Left colon (tissue), 2 donors: ENCODE measurements at regions not wholly inside any gene's neighbourhood (a gene's known extent, or its start where the extent isn't known, plus 50 kb on each side); places are given as distances from the start of the nearest gene placed in this dataset.
"Not testable (repeated sequence)": the region's sequence is repeated elsewhere in the genome, so short reads cannot be mapped to it uniquely, and the experiment has no call there.

Experiments used
- ATAC-seq: fragments of 200-7000 bp; cut with Tn5 transposase; one replicate; pipeline ENCODE4 v1.9.1; 2020; ENCODE audit warnings: mild to moderate bottlenecking, moderate library complexity
- DNase-seq, 2 donors: peaks; one replicate each; pipeline ENCODE4 v3.0.0-alpha.2; 2020
- intact Hi-C, 2 donors: fragments of 100-400 bp; cut with DNase I in 1 of 2; cut with micrococcal nuclease in 1 of 2; formaldehyde crosslinking; loops; one replicate each; pipeline versions ENCODE4 v1.11.2 to v1.14.0; 2022; cut with DNase I, micrococcal nuclease
- donor health status: DM: no; HTN: no; CAD: no.
- donor health status: DM: yes; HTN: yes; CAD: no.

DNA sequence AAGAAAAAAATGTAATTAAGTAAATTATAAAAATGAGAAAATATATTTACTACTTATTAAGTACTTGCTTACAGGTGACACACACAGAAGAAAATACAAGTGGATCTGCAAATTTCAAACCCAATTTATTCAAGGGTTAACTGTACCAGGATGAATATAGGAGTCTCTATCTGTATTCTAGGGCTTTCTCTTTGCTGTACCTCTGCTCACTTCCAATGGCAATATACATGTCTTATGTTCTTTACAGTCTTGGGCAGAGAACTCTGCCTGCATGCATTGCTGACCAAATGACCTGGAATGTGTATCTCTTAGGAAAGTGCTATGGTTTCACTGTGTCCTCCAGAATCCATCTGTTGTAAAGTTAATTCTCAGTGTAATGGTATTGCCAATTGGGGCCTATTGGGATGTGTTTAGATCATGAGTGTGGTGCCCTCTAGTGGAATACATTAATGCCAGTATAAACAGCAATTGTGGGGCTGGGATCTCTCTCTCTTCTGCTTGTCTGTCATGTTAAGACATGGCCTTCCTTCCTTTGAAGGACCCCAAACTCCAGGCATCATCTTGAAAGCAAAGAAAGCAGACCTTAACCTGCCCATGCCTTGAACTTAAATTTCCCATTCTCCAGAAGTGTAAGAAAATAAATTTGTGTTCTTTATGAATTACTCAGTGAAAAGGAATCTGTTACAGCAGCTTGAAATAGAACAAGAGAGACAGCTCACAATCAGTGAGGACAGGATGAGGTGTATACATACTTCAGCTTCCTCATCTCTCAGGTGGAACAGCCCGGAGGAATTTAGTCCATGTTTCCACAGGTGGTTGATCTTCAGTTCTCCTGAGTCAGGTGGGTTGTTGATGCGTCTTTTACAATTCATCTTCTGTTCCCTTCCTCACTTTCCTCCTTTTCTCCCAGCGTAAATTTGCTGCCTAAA, 356.9 kb downstream of the RPIA start:
- ATAC-seq: peak; percentile 58
- DNase-seq, intact Hi-C loops: not testable (repeated sequence)

DNA sequence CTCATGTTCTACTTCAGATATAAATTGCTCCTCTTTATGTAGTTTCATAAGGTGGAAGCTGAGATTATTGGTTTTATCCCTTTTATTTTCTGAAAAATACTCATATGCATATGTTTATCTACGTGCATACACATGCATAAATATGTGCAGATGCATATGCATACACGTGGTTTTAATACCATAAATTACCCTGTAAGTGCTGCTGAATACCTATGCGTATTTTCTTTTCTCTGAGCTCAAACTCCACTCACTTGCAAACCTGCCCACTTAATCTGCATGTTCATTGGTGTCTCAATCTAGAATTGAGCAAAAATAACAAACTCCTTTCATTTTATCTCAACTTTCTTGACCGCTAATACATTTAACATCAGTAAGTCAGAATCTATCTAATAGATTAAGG, 367.1 kb downstream of the RPIA start:
- DNase-seq, ATAC-seq, intact Hi-C loops: not testable (repeated sequence)

GRCh38 chr2:89061174-89061573, 369.7 kb downstream of the RPIA start:
- intact Hi-C loops, ATAC-seq, DNase-seq: not testable (repeated sequence)

- DNase-seq, ATAC-seq, intact Hi-C loops: not testable (repeated sequence)
Measured at GRCh38 chr2:89076771-89077170, 385.3 kb downstream of the RPIA start.

DNA sequence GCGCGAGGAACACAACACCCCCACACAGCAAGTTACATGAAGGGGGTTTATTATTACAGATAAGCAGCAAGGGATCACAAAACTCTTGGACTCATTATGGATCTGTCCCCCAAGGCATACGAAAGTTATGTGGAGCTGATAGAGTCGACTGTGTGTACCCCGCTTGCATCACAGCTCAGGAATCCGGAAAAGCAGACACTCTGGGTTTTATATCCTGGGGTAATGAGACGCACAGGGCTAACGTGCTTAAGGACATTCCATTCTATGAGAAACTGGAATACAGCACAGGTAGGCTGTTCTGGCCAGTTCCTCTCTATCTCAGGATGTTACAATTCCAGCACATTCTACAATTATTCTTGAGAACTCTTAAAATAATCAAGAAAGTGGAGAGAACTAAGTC, 401.4 kb downstream of the RPIA start:
- DNase-seq, ATAC-seq, intact Hi-C loops: not testable (repeated sequence)

- DNase-seq, intact Hi-C loops, ATAC-seq: not testable (repeated sequence)
Measured at GRCh38 chr2:89095060-89095459, 403.6 kb downstream of the RPIA start.

DNA sequence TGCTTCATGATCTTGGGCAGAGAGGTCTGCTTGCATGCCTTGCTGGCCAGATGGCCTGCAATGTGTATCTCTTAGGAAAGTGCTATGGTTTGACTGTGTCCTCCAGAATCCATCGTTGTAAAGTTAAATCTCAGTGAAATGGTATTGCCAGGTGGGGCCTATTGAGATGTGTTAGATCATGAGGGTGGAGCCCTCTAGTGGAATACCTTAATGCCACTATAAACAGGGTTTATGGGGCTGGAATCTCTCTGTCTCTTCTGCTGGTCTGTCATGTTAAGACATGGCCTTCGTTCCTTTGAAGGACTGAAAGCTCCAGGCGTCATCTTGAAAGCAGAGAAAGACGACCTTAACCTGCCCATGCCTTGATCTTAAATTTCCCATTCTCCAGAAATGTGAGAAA, 411.1 kb downstream of the RPIA start:
- ATAC-seq, intact Hi-C loops, DNase-seq: not testable (repeated sequence)

- ATAC-seq, DNase-seq, intact Hi-C loops: not testable (repeated sequence)
Measured at GRCh38 chr2:89106369-89107019, 415.0 kb downstream of the RPIA start.

DNA sequence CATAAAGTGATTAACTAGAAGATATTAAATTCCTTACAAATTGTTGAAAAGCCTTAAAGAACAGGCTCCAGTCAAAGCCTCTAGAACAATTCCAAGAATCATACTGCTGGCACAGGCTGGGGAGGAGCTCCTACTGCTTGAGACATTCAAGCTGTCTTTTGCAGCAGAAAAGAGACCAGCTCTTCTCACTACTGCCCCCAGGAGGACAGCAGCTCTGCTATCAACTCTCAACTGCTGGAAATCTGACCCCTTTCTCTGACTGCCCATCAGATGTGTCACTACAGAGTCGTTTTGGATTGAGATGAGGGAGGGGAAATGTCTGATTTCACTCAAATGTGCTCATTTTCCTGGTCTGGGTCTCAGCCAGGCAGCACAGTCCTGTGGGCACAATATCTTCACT, 421.0 kb downstream of the RPIA start:
- ATAC-seq, intact Hi-C loops: not testable (repeated sequence)
- peak in 1 of 2 donors; percentile 3 for DNase-seq

GRCh38 chr2:89113286-89113685, 421.8 kb downstream of the RPIA start:
- DNase-seq, ATAC-seq, intact Hi-C loops: not testable (repeated sequence)

GRCh38 chr2:89129440-89129839, 438.0 kb downstream of the RPIA start:
- ATAC-seq, DNase-seq, intact Hi-C loops: not testable (repeated sequence)

DNA sequence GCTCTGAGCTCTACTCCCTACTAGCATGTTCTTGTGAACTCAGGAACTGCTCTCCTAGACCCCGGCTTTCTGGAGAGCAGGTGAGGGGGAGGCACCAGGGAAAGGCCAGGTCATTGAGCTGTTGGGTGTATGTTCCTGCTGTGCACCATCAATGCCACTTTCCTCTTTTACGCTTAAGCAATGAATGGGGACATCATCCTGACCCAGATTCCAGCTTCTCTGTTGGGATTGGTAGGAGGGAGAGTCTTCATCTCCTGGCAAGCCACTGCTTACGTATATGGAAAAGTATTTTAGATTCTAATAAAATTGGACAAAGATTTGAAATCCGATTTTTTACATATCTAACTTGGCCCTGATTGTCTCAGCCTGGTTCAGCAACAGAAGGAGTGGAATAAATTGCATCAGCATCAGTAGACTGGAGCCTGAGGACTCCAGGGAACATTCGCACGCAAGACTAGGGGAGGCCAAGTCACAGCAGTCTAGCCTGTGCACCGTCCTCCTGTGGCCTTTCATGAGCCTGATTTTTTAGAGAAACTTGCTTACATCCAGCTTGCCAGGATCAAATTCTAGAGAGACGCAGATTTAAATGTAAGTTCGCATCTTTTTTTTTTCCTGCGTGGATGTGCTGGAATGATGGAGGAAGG, 439.3 kb downstream of the RPIA start:
- DNase-seq, ATAC-seq, intact Hi-C loops: not testable (repeated sequence)

GRCh38 chr2:89142959-89143358, 451.5 kb downstream of the RPIA start:
- intact Hi-C loops, DNase-seq, ATAC-seq: not testable (repeated sequence)

DNA sequence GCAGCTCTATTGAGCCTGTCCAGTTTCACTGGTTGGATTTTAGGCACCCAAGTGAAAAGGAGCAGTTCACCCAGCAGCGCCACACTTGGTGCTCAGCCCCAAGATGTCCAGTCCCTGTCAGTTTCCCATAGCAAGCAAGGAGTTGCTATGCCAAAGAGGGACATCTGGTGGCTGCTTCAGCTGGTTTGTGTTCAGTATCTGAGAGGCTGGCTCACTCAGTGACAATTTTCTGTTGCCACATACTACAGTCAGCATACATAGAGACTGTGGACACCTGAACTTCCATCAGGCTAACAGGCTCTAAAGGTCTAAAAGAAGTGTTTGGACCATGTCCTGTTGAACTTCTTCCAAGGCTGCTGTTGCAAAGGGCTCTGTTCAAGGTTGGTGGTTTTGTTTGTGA, 453.9 kb downstream of the RPIA start:
- DNase-seq, intact Hi-C loops, ATAC-seq: not testable (repeated sequence)

DNA sequence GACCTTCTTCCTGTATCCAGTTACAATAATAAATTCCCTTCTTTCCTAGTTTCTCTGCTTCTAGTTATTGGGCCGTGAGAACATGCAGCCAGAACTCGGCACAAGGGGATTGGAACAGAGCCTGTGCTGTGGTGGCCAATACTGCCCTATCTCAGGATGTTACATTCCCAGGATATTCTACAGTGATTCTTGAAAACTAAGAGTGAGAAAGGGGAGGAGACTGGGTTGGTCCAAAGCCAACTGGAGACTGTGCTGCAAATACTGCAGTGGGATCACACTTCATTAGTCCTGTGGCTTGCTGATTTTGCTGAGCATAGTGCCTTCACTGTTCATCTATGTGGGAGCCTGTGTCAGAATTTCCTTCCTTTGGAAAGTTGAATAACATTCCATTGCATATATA, 456.8 kb downstream of the RPIA start:
- DNase-seq, ATAC-seq, intact Hi-C loops: not testable (repeated sequence)

- ATAC-seq, intact Hi-C loops, DNase-seq: not testable (repeated sequence)
Measured at GRCh38 chr2:89151699-89152098, 460.2 kb downstream of the RPIA start.

- DNase-seq, ATAC-seq, intact Hi-C loops: not testable (repeated sequence)
Measured at GRCh38 chr2:89152501-89152900, 461.0 kb downstream of the RPIA start.

GRCh38 chr2:89153210-89153609, 461.7 kb downstream of the RPIA start:
- intact Hi-C loops: not testable (repeated sequence)
- ATAC-seq (peak; percentile 32), DNase-seq (peak in 1 of 2 donors; percentile 8)

GRCh38 chr2:89154247-89154682, 462.8 kb downstream of the RPIA start:
- intact Hi-C loops, DNase-seq: not testable (repeated sequence)
- peak; percentile 46 for ATAC-seq
